ENCODE measurements at regions not wholly inside any gene's neighbourhood (a gene's known extent, or its start where the extent isn't known, plus 50 kb on each side); places are given as distances from the start of the nearest gene placed in this dataset.

- Mint-ChIP-seq H3K27ac (no peak overlapping the region), H3K4me3 (no peak overlapping the region), H3K27me3 (peaks cover 25% of the 10 kb centered on the region), H3K4me1 (no peaks in the 10 kb centered on the region), H3K9me3 (ENCODE audit: insufficient read depth) (peaks cover 2% of the 10 kb centered on the region)
- Histone ChIP-seq H3K27me3 (replicated peaks in 1 of 4; ENCODE audit: control extremely low read depth in 1 of 4, control insufficient read depth in 3 of 4, insufficient read depth in 4 of 4, low read length in 3 of 4) (peaks cover 0 to 7% (median 0%) of the 10 kb centered on the region in 4 experiments), H3K27ac (ENCODE audit: low read length in 2 of 2) (no peak overlapping the region), H3K4me1 (ENCODE audit: control insufficient read depth in 2 of 2, insufficient read depth in 2 of 2, low read length in 2 of 2) (no peaks in the 10 kb centered on the region), H3K9ac (ENCODE audit: low read length) (no peak overlapping the region), H3K4me3 (ENCODE audit: control extremely low read depth in 1 of 5, extremely low read depth in 1 of 5, insufficient read depth in 1 of 5, low read depth in 2 of 5, low read length in 4 of 5) (no peak overlapping the region), H3K36me3 (replicated peaks in 1 of 2; ENCODE audit: control extremely low read depth in 1 of 2, control insufficient read depth in 1 of 2, extremely low read depth in 1 of 2, insufficient read depth in 2 of 2, low read length in 1 of 2) (no peaks in the 10 kb centered on the region), H4K20me1 (ENCODE audit: control insufficient read depth, insufficient read depth, low read length, poor library complexity, severe bottlenecking) (no peaks in the 10 kb centered on the region), H3K79me2 (ENCODE audit: control insufficient read depth, insufficient read depth, low read length) (no peaks in the 10 kb centered on the region), H3K9me3 (ENCODE audit: control extremely low read depth in 1 of 3, control insufficient read depth in 2 of 3, insufficient read depth in 1 of 3, low read length in 2 of 3) (no peaks in the 10 kb centered on the region), H2AFZ (ENCODE audit: insufficient read depth, low read depth, low read length, poor library complexity, severe bottlenecking) (no peak overlapping the region), H3K4me2 (replicated peaks; ENCODE audit: low read depth, low read length, poor library complexity, severe bottlenecking) (no peak overlapping the region)
- intact Hi-C loops (cut with micrococcal nuclease): loop anchor here (1.0 to 5.0 kb wide), 2 partner anchors 168 to 260 kb away; no protein-coding TSS in a partner anchor
- POLR2A ChIA-PET: no interaction called here
- CTCF ChIA-PET: interaction anchor here (0.6 to 3.8 kb wide), 11 partner anchors 17 to 261 kb away, joined by 3 to 13 read pairs (median 3); no protein-coding TSS in a partner anchor
- TF ChIP-seq EZH2 (IDR thresholded peaks at IDR 0.05; ENCODE audit: borderline replicate concordance, insufficient read depth, low read depth, low read length, poor library complexity, severe bottlenecking): no peak
- no peak for TF ChIP-seq CTCF (IDR thresholded peaks at IDR 0.05)
- DNase-seq: no peak
- WGBS (ENCODE audit: insufficient coverage): 20% methylated on average over 1 of the region's 1 CpG
- no peak for ATAC-seq (ENCODE audit: low read depth)
Measured at GRCh38 chr10:61024151-61024855, 80.3 kb upstream of the RHOBTB1 start.

- Histone ChIP-seq H3K4me2 (replicated peaks; ENCODE audit: low read depth, low read length, poor library complexity, severe bottlenecking) (no peak overlapping the region), H3K36me3 (replicated peaks in 1 of 2; ENCODE audit: control extremely low read depth in 1 of 2, control insufficient read depth in 1 of 2, extremely low read depth in 1 of 2, insufficient read depth in 2 of 2, low read length in 1 of 2) (no peaks in the 10 kb centered on the region), H3K9me3 (ENCODE audit: control extremely low read depth in 1 of 3, control insufficient read depth in 2 of 3, insufficient read depth in 1 of 3, low read length in 2 of 3) (no peaks in the 10 kb centered on the region), H3K9ac (ENCODE audit: low read length) (no peak overlapping the region), H3K27ac (ENCODE audit: low read length in 2 of 2) (no peak overlapping the region), H3K79me2 (ENCODE audit: control insufficient read depth, insufficient read depth, low read length) (no peaks in the 10 kb centered on the region), H3K4me1 (ENCODE audit: control insufficient read depth in 2 of 2, insufficient read depth in 2 of 2, low read length in 2 of 2) (no peaks in the 10 kb centered on the region), H4K20me1 (ENCODE audit: control insufficient read depth, insufficient read depth, low read length, poor library complexity, severe bottlenecking) (no peaks in the 10 kb centered on the region), H3K4me3 (ENCODE audit: control extremely low read depth in 1 of 5, extremely low read depth in 1 of 5, insufficient read depth in 1 of 5, low read depth in 2 of 5, low read length in 4 of 5) (no peak overlapping the region), H3K27me3 (replicated peaks in 1 of 4; ENCODE audit: control extremely low read depth in 1 of 4, control insufficient read depth in 3 of 4, insufficient read depth in 4 of 4, low read length in 3 of 4) (peaks cover 0 to 7% (median 0%) of the 10 kb centered on the region in 4 experiments), H2AFZ (ENCODE audit: insufficient read depth, low read depth, low read length, poor library complexity, severe bottlenecking) (no peak overlapping the region)
- ChIA-PET CTCF (interaction anchor here (0.9 to 3.8 kb wide), 2 partner anchors 167 to 261 kb away, joined by 3 to 13 read pairs; no protein-coding TSS in a partner anchor), POLR2A (no interaction called here)
- intact Hi-C loops (cut with micrococcal nuclease): loop anchor here (5.0 kb wide), 1 partner anchor 169 kb away; no protein-coding TSS in a partner anchor
- H3K27me3 Mint-ChIP-seq: peaks cover 17% of the 10 kb centered on the region
- TF ChIP-seq EZH2 (IDR thresholded peaks at IDR 0.05; ENCODE audit: borderline replicate concordance, insufficient read depth, low read depth, low read length, poor library complexity, severe bottlenecking): no peak
- TF ChIP-seq CTCF (IDR thresholded peaks at IDR 0.05): no peak
- H3K27ac Mint-ChIP-seq: no peak overlapping the region
- no peak for DNase-seq
- H3K9me3 Mint-ChIP-seq (ENCODE audit: insufficient read depth): peaks cover 2% of the 10 kb centered on the region
- H3K4me3 Mint-ChIP-seq: no peak overlapping the region
- no peak for ATAC-seq (ENCODE audit: low read depth)
- no peaks in the 10 kb centered on the region for H3K4me1 Mint-ChIP-seq
Measured at GRCh38 chr10:61023053-61023452, 79.1 kb upstream of the RHOBTB1 start.

Data from B cell (primary cell).